H1 (cell line): ENCODE measurements at regions not wholly inside any gene's neighbourhood (a gene's known extent, or its start where the extent isn't known, plus 50 kb on each side); places are given as distances from the start of the nearest gene placed in this dataset.

Experiments
- EP300 ChIP-seq, 2 experiments: IDR thresholded peaks; 1 replicate in 1 of 2; 2 replicates in 1 of 2; pipeline ENCODE4 v1.6.1; 2011 to 2012; ENCODE audit warnings: low read depth in 2 of 2, low read length in 2 of 2, mild to moderate bottlenecking in 2 of 2, borderline replicate concordance in 1 of 2, inconsistent platforms in 1 of 2, moderate library complexity in 1 of 2
- EZH2 ChIP-seq: fragments of 200-600 bp; sonication (generic); IDR thresholded peaks from 2 replicates; pipeline ENCODE4 v1.7.1; 2012; ENCODE audit warnings: low read depth, mild to moderate bottlenecking, moderate library complexity, low read length, inconsistent platforms; ENCODE audit not compliant: severe bottlenecking
- GABPA ChIP-seq: IDR thresholded peaks from 2 replicates; pipeline ENCODE4 v1.6.1; 2011; ENCODE audit warnings: mild to moderate bottlenecking, low read length, moderate library complexity, borderline replicate concordance; ENCODE audit not compliant: insufficient read depth
- POLR2A ChIP-seq, 2 experiments: IDR thresholded peaks; 1 replicate in 1 of 2; 2 replicates in 1 of 2; pipeline ENCODE4 v1.6.1; 2011; ENCODE audit warnings: low read depth in 2 of 2, low read length in 2 of 2, mild to moderate bottlenecking in 2 of 2; ENCODE audit errors: control extremely low read depth in 1 of 2
- SP1 ChIP-seq: IDR thresholded peaks from 2 replicates; pipeline ENCODE4 v1.6.1; 2011; ENCODE audit warnings: low read depth, low read length
- SP4 ChIP-seq: IDR thresholded peaks from 2 replicates; pipeline ENCODE4 v1.6.1; 2012; ENCODE audit warnings: low read length, inconsistent platforms
- SRF ChIP-seq: IDR thresholded peaks from 2 replicates; pipeline ENCODE4 v1.6.1; 2011; ENCODE audit warnings: mild to moderate bottlenecking, low read depth, low read length, moderate library complexity
- TAF1 ChIP-seq: IDR thresholded peaks from 2 replicates; pipeline ENCODE4 v1.6.1; 2011; ENCODE audit warnings: mild to moderate bottlenecking, low read depth, low read length
- YY1 ChIP-seq: IDR thresholded peaks from 2 replicates; pipeline ENCODE4 v1.6.1; 2011; ENCODE audit warnings: low read depth, mild to moderate bottlenecking, low read length
- TF ChIP-seq, protein P1 (sequence below), 3 experiments: IDR thresholded peaks; 1 replicate in 2 of 3; 2 replicates in 1 of 3; pipeline versions ENCODE4 v1.5.1 to v1.6.1; 2011; ENCODE audit warnings: low read length in 3 of 3, mild to moderate bottlenecking in 3 of 3, inconsistent platforms in 2 of 3, low read depth in 1 of 3, moderate library complexity in 1 of 3; ENCODE audit not compliant: insufficient read depth in 1 of 3; ENCODE audit errors: control extremely low read depth in 1 of 3

DNA sequence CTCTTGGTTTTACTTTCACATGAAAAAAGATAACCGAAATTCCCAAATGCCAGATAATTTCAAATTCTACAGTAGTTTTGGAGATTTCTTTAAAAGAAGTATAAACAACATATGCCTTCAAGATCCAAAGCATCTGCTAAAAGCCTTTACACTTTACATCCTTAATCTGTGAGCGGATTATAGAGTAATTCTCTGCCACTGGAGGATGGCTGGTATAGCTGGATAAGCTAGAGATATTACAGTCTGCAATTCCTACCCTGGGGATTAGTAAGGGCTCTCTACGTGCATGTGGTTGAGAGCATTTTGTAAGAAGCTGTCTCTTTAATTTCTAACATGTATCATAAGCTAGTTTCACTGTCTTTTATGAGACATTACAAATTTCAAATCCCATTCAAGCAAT is 240.3 kb upstream of the HMGA2 start:
- TF ChIP-seq SRF (no peak), POLR2A (IDR thresholded peaks at IDR 0.05; ENCODE audit: control extremely low read depth in 1 of 2, low read depth in 2 of 2, low read length in 2 of 2) (no peak), YY1 (no peak), EP300 (IDR thresholded peaks at IDR 0.05; ENCODE audit: borderline replicate concordance in 1 of 2, low read depth in 2 of 2, low read length in 2 of 2) (no peak), TAF1 (no peak), GABPA (no peak), SP1 (no peak), SP4 (no peak), EZH2 (no peak)
- TF ChIP-seq, protein P1, sequence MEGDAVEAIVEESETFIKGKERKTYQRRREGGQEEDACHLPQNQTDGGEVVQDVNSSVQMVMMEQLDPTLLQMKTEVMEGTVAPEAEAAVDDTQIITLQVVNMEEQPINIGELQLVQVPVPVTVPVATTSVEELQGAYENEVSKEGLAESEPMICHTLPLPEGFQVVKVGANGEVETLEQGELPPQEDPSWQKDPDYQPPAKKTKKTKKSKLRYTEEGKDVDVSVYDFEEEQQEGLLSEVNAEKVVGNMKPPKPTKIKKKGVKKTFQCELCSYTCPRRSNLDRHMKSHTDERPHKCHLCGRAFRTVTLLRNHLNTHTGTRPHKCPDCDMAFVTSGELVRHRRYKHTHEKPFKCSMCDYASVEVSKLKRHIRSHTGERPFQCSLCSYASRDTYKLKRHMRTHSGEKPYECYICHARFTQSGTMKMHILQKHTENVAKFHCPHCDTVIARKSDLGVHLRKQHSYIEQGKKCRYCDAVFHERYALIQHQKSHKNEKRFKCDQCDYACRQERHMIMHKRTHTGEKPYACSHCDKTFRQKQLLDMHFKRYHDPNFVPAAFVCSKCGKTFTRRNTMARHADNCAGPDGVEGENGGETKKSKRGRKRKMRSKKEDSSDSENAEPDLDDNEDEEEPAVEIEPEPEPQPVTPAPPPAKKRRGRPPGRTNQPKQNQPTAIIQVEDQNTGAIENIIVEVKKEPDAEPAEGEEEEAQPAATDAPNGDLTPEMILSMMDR (IDR thresholded peaks at IDR 0.05; ENCODE audit: control extremely low read depth in 1 of 3, insufficient read depth in 1 of 3, low read depth in 1 of 3, low read length in 3 of 3) = no peak
